GM18505 (cell line): ENCODE measurements at regions not wholly inside any gene's neighbourhood (a gene's known extent, or its start where the extent isn't known, plus 50 kb on each side); places are given as distances from the start of the nearest gene placed in this dataset.
A peak's percentile ranks its signal among the peaks of the same experiment; 100 is the strongest.
"Not testable (repeated sequence)": the region's sequence is repeated elsewhere in the genome, so short reads cannot be mapped to it uniquely, and the experiment has no call there.

Experiments used
- ATAC-seq: cut with Tn5 transposase; IDR thresholded peaks from one replicate; pipeline ENCODE4 v1.9.1; 2021; ENCODE audit not compliant: unreplicated experiment
- POLR2A ChIP-seq: IDR thresholded peaks from 4 replicates; pipeline ENCODE4 v1.6.1; 2011; ENCODE audit warnings: borderline replicate concordance; ENCODE audit not compliant: insufficient read depth, insufficient read length; ENCODE audit errors: extremely low read depth

- TF ChIP-seq POLR2A, result no peak
- ATAC-seq, result no peak
These were observed 1338.2 kb upstream of the GJE1 start for GRCh38 chr6:140794544-140794943.

GRCh38 chr6:140790109-140790508 lies 1342.6 kb upstream of the GJE1 start:
- no peak for ATAC-seq
- TF ChIP-seq POLR2A, result no peak

GRCh38 chr6:140789466-140789865 lies 1343.3 kb upstream of the GJE1 start:
- no peak for ATAC-seq
- TF ChIP-seq POLR2A, result no peak

GRCh38 chr6:140785926-140786325 lies 1346.8 kb upstream of the GJE1 start:
- no peak for TF ChIP-seq POLR2A
- no peak for ATAC-seq

GRCh38 chr6:140784573-140784972 lies 1348.2 kb upstream of the GJE1 start:
- no peak for ATAC-seq
- no peak for TF ChIP-seq POLR2A

- ATAC-seq, result not testable (repeated sequence)
These were observed 1349.2 kb upstream of the GJE1 start for GRCh38 chr6:140783504-140783903.

- TF ChIP-seq POLR2A, result no peak
- ATAC-seq, result no peak
These were observed 1349.8 kb upstream of the GJE1 start for GRCh38 chr6:140782941-140783340.

- no peak for TF ChIP-seq POLR2A
- ATAC-seq, result no peak
These were observed 1352.6 kb upstream of the GJE1 start for GRCh38 chr6:140779991-140780596.

GRCh38 chr6:140779341-140779740 lies 1353.4 kb upstream of the GJE1 start:
- TF ChIP-seq POLR2A, result no peak
- no peak for ATAC-seq

GRCh38 chr6:140777780-140778179 lies 1354.9 kb upstream of the GJE1 start:
- no peak for TF ChIP-seq POLR2A
- ATAC-seq, result no peak

- no peak for TF ChIP-seq POLR2A
- ATAC-seq, result no peak
These were observed 1357.7 kb upstream of the GJE1 start for GRCh38 chr6:140775061-140775460.

GRCh38 chr6:140774080-140774505 lies 1358.6 kb upstream of the GJE1 start:
- TF ChIP-seq POLR2A, result no peak
- peak; percentile 100 for ATAC-seq

GRCh38 chr6:140773276-140773675 lies 1359.4 kb upstream of the GJE1 start:
- no peak for ATAC-seq
- TF ChIP-seq POLR2A, result no peak

- no peak for TF ChIP-seq POLR2A
- no peak for ATAC-seq
These were observed 1360.1 kb upstream of the GJE1 start for GRCh38 chr6:140772576-140772975.

- TF ChIP-seq POLR2A, result no peak
These were observed 1364.6 kb upstream of the GJE1 start for GRCh38 chr6:140768133-140768532.

GRCh38 chr6:140766999-140767398 lies 1365.7 kb upstream of the GJE1 start:
- ATAC-seq, result no peak

More at GRCh38 chr6:140768133-140768532, 1364.6 kb upstream of the GJE1 start:
- ATAC-seq, result no peak

More at GRCh38 chr6:140766999-140767398, 1365.7 kb upstream of the GJE1 start:
- no peak for TF ChIP-seq POLR2A
